Thymus (tissue), 11 donors: ENCODE measurements at regions not wholly inside any gene's neighbourhood (a gene's known extent, or its start where the extent isn't known, plus 50 kb on each side); places are given as distances from the start of the nearest gene placed in this dataset.

ENCODE experiments used
- DNase-seq, 9 donors: peaks; one replicate each; pipeline ENCODE4 v3.0.0-alpha.2; 2013; ENCODE audit warnings: low spot score in 9 of 9, low read depth in 6 of 9, missing footprints in 1 of 9
- H3K27ac ChIP-seq, 2 donors: one replicate each; pipeline ENCODE4 v1.5.1; 2013; ENCODE audit warnings: control low read depth in 1 of 2, low read depth in 1 of 2, low read length in 1 of 2, mild to moderate bottlenecking in 1 of 2, moderate library complexity in 1 of 2
- H3K27me3 ChIP-seq, 2 donors: one replicate each; pipeline ENCODE4 v1.5.1; 2013; ENCODE audit warnings: low read length in 1 of 2; ENCODE audit not compliant: control insufficient read depth in 2 of 2, insufficient read depth in 1 of 2
- H3K36me3 ChIP-seq, 2 donors: one replicate each; pipeline ENCODE4 v1.5.1; 2013; ENCODE audit warnings: low read length in 1 of 2, mild to moderate bottlenecking in 1 of 2, moderate library complexity in 1 of 2; ENCODE audit not compliant: control insufficient read depth in 2 of 2, insufficient read depth in 2 of 2
- H3K4me1 ChIP-seq, 2 donors: one replicate each; pipeline ENCODE4 v1.5.1; 2013; ENCODE audit warnings: low read length in 2 of 2; ENCODE audit not compliant: control insufficient read depth in 2 of 2, insufficient read depth in 2 of 2
- H3K4me3 ChIP-seq, 2 donors: one replicate each; pipeline ENCODE4 v1.5.1; 2013; ENCODE audit warnings: low read length in 2 of 2, control low read depth in 1 of 2, mild to moderate bottlenecking in 1 of 2
- H3K9me3 ChIP-seq, 2 donors: one replicate each; pipeline ENCODE4 v1.5.1; 2013; ENCODE audit warnings: low read length in 1 of 2, mild to moderate bottlenecking in 1 of 2; ENCODE audit not compliant: control insufficient read depth in 2 of 2, insufficient read depth in 1 of 2
- WGBS: extraction: QIAGEN DNeasy Blood & Tissue Kit; methylation state at CpG from one replicate; pipeline ENCODE4 v1.1.7; 2013; 5-methylcytosine and 5-hydroxymethylcytosine counted together
- donor health status: healthy.

DNA sequence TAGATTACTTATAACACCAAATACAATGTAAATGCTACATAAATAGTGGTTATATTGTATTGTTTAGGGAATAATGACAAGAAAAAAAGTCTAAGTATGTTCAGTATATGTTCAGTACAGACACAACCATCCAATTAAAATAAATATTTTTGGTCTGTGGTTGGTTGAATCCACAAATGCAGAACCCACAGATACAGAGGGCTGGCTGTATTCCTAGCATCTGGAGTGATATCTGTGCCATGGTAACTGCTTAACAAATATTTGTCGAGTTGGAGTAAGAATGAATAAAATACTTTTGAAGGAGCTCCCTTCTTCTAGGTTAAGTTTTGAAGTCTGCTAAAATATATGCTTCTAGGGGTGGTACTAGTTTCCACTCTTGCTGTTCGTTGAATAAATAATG is 241.0 kb downstream of the KLF5 start:
- Histone ChIP-seq H3K27me3 (no peaks in the 10 kb centered on the region), H3K4me1 (no peaks in the 10 kb centered on the region), H3K27ac (no peak overlapping the region), H3K9me3 (no peaks in the 10 kb centered on the region), H3K4me3 (no peak overlapping the region), H3K36me3 (no peaks in the 10 kb centered on the region)
- WGBS, result 98% methylated on average over 2 of the region's 2 CpGs
- no peak for DNase-seq

GRCh38 chr13:73293913-73294523 is 235.2 kb downstream of the KLF5 start:
- H3K4me3 ChIP-seq, result no peak overlapping the region
- 95% methylated on average over 6 of the region's 6 CpGs for WGBS
- no peaks in the 10 kb centered on the region for H3K36me3 ChIP-seq
- H3K27me3 ChIP-seq, result no peaks in the 10 kb centered on the region
- H3K27ac ChIP-seq, result no peak overlapping the region
- H3K4me1 ChIP-seq, result no peaks in the 10 kb centered on the region
- H3K9me3 ChIP-seq, result no peaks in the 10 kb centered on the region
- DNase-seq, result no peak

- 100% methylated on average over 1 of the region's 1 CpG for WGBS
- no peak for DNase-seq
These were observed 233.3 kb downstream of the KLF5 start for GRCh38 chr13:73292127-73292526.

GRCh38 chr13:73290844-73291243 is 232.0 kb downstream of the KLF5 start:
- Histone ChIP-seq H3K36me3 (no peaks in the 10 kb centered on the region), H3K27me3 (no peaks in the 10 kb centered on the region), H3K4me3 (no peak overlapping the region), H3K27ac (no peak overlapping the region), H3K4me1 (no peaks in the 10 kb centered on the region), H3K9me3 (no peaks in the 10 kb centered on the region)
- no peak for DNase-seq
- WGBS, result 93% methylated on average over 4 of the region's 4 CpGs

More at GRCh38 chr13:73292127-73292526, 233.3 kb downstream of the KLF5 start:
- Histone ChIP-seq H3K36me3 (no peaks in the 10 kb centered on the region), H3K27ac (no peak overlapping the region), H3K4me1 (no peaks in the 10 kb centered on the region), H3K4me3 (no peak overlapping the region), H3K9me3 (no peaks in the 10 kb centered on the region), H3K27me3 (no peaks in the 10 kb centered on the region)

- no peak overlapping the region for H3K27ac ChIP-seq
- 96% methylated on average over 6 of the region's 6 CpGs for whole genome bisulfite sequencing
- DNase-seq, result no peak
These were observed 229.8 kb downstream of the KLF5 start for GRCh38 chr13:73288596-73288995.

DNA sequence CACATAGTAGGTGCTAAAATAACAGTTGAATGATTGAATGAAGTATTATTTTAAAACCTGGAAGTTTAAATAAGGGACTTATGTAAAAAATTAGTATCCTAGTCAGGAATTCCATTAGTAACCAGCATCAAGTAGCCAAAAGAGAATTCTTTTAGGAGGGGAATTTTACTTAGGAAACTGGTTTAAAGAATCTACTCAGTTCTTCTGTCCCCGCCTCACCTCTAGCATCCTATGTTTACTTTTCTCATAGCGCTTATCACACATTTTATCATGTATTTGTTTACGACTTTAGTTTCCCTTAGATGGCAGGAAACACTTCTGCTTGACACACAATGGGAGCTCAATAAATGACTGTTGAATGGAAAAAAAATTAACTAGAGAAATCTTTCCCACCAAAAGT is 229.0 kb downstream of the KLF5 start:
- WGBS, result 97% methylated on average over 3 of the region's 3 CpGs
- DNase-seq, result no peak
- H3K27ac ChIP-seq, result no peak overlapping the region

More at GRCh38 chr13:73288596-73288995, 229.8 kb downstream of the KLF5 start:
- H3K36me3 ChIP-seq, result no peaks in the 10 kb centered on the region
- no peaks in the 10 kb centered on the region for H3K9me3 ChIP-seq
- H3K4me3 ChIP-seq, result no peak overlapping the region
- no peaks in the 10 kb centered on the region for H3K4me1 ChIP-seq
- no peaks in the 10 kb centered on the region for H3K27me3 ChIP-seq

DNA sequence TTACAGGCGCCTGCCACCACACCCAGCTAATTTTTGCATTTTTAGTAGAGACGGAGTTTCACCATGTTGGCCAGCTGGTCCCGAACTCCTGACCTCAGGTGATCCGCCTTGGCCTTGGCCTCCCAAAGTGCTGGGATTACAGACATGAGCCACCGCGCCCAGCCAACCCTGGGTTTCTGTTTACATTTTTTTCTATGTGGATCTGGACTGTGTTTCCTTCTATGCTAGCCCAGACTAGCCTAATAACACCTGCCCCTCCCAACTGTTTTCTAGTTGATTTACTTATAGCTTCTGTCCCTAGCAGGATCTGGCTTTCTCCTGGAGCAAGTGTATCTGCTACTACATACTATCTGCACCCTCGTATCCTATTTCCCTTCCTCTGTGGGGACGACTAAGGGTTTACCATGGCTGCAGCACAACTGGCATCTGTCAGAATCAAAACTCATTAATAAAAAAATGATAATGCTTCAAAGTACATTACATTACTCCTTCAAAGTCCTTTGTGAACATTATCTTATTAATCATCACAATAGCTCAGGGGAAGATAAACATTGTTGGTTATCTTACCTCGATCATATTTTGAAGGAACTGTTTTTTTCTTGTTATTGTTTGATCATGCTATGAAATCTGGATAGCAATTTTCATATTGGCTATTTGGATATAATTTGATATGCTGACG is 228.3 kb downstream of the KLF5 start:
- H3K27ac ChIP-seq, result peak overlapping the region in 1 of 2 donors; percentile 4
- no peaks in the 10 kb centered on the region for H3K27me3 ChIP-seq
- no peaks in the 10 kb centered on the region for H3K9me3 ChIP-seq
- 94% methylated on average over 10 of the region's 10 CpGs for WGBS
- no peaks in the 10 kb centered on the region for H3K36me3 ChIP-seq
- H3K4me1 ChIP-seq, result no peaks in the 10 kb centered on the region
- no peak for DNase-seq
- H3K4me3 ChIP-seq, result no peak overlapping the region

More for the DNA sequence above, 229.0 kb downstream of the KLF5 start:
- H3K9me3 ChIP-seq, result no peaks in the 10 kb centered on the region
- H3K4me3 ChIP-seq, result no peak overlapping the region
- H3K4me1 ChIP-seq, result no peaks in the 10 kb centered on the region
- no peaks in the 10 kb centered on the region for H3K36me3 ChIP-seq
- H3K27me3 ChIP-seq, result no peaks in the 10 kb centered on the region

DNA sequence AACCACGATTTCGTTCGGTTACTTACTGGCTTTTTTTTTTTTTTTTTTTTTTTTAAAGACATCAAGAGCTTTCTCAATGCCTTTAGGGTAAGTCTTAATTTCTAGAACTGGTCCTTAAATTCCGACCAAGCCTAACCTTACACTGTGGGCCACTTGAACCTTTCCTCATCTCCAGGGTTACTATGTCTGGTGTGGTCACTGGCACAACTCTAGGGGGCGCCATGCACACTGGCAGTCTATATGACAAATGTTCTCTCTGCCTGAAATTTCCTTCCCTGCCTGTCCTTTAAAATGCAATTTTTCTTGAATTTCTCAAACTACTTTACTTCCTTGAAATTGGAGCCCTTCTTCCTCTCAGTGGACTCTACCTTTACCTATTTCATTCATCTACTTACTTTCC is 227.4 kb downstream of the KLF5 start:
- no peak for DNase-seq
- Histone ChIP-seq H3K9me3 (no peaks in the 10 kb centered on the region), H3K27me3 (no peaks in the 10 kb centered on the region), H3K27ac (no peak overlapping the region), H3K4me3 (no peak overlapping the region), H3K4me1 (no peaks in the 10 kb centered on the region), H3K36me3 (no peaks in the 10 kb centered on the region)
- WGBS, result 96% methylated on average over 5 of the region's 5 CpGs

DNA sequence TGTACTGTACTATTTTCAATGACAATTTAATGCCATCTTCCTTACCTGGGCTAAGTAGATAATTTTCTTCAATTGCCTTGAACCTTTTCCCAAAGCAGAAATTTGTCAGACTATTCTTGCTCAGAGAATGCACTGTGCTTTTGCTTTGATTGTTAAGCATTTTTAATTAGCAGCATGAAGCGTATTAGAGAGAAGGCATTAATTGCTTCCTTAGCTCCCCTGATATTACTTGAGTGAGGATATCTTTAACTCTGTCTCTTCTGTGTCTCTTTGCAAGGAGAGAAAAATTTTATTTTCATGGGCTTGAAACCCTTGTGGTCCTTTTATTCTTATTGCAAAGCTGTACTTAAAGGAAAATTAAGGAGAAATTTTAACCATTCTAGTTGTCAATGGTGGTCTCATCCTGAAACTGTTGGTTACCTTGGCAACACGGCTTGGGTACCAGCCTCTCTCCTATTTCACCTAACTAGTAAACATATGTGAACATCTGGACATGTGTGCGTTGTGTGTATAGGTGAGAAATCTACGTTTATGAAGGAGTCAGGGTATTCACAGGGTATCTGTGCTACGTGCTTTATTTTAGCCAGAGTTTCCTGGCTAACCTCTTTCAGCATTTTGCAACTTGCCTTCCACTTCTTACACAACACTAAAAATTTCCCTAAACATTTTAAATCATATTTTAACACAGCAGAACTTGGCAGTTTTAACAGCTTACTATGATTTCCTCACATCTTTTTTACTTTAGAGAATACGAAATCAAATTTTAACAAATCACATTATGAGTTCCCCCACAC is 225.5 kb downstream of the KLF5 start:
- no peaks in the 10 kb centered on the region for H3K36me3 ChIP-seq
- H3K4me1 ChIP-seq, result no peaks in the 10 kb centered on the region
- H3K4me3 ChIP-seq, result no peak overlapping the region
- no peaks in the 10 kb centered on the region for H3K9me3 ChIP-seq
- WGBS, result 93% methylated on average over 6 of the region's 6 CpGs
- DNase-seq, result no peak
- H3K27me3 ChIP-seq, result no peaks in the 10 kb centered on the region
- H3K27ac ChIP-seq, result no peak overlapping the region
